ENCODE measurements at regions not wholly inside any gene's neighbourhood (a gene's known extent, or its start where the extent isn't known, plus 50 kb on each side); places are given as distances from the start of the nearest gene placed in this dataset.

GRCh38 chr5:175286981-175287380 lies 157.0 kb downstream of the DRD1 start:
- peaks cover 12% of the 10 kb centered on the region for H3K27me3 Mint-ChIP-seq (ENCODE audit: low read depth)

GRCh38 chr5:175285261-175285660 lies 158.7 kb downstream of the DRD1 start:
- Mint-ChIP-seq H3K4me3 (no peak overlapping the region), H3K36me3 (ENCODE audit: insufficient read depth) (no peaks in the 10 kb centered on the region), H3K27me3 (ENCODE audit: low read depth) (peaks cover 7% of the 10 kb centered on the region), H3K9me3 (no peaks in the 10 kb centered on the region), H3K4me1 (ENCODE audit: low read depth) (no peaks in the 10 kb centered on the region)
- no peak for ATAC-seq
- no peak for DNase-seq

More at GRCh38 chr5:175286981-175287380, 157.0 kb downstream of the DRD1 start:
- DNase-seq (no peak), ATAC-seq (no peak)
- Mint-ChIP-seq H3K9me3 (no peaks in the 10 kb centered on the region), H3K4me3 (no peak overlapping the region), H3K4me1 (ENCODE audit: low read depth) (no peaks in the 10 kb centered on the region), H3K36me3 (ENCODE audit: insufficient read depth) (no peaks in the 10 kb centered on the region)

- DNase-seq (no peak), ATAC-seq (no peak)
- Mint-ChIP-seq H3K4me3 (no peak overlapping the region), H3K27me3 (ENCODE audit: low read depth) (peaks cover 7% of the 10 kb centered on the region), H3K36me3 (ENCODE audit: insufficient read depth) (no peaks in the 10 kb centered on the region), H3K9me3 (no peaks in the 10 kb centered on the region), H3K4me1 (ENCODE audit: low read depth) (no peaks in the 10 kb centered on the region)
These were observed 159.2 kb downstream of the DRD1 start for GRCh38 chr5:175284806-175285205.

DNA sequence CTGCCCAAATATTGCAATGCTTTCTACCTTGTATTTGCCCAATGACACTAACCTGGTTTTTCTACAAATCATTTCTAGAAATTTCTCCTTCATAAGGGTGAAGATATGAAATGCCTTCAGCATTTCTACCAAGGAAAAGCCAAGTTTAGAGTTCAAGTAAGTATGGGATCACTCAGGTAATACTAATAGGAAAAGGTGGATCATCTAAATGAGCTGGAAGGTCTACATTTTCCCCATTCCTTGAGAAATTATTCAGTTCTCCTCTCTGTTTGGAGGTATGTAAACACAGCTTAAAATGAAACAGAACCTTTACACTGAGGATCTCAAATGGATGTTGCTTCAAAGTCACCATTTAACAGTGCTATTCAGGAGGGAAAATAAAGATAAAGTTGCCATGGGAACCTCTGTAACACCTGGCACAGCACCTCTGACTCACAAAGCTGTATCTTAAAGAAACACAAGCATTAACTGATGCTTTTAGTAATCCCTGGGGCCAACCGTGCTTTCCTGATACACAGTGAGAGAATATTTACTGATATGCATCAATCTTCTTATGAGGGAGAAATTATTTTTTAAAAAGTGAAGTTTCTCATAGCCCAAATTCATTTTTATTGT lies 161.3 kb downstream of the DRD1 start:
- DNase-seq (no peak), ATAC-seq (no peak)
- Mint-ChIP-seq H3K4me1 (ENCODE audit: low read depth) (no peaks in the 10 kb centered on the region), H3K9me3 (no peaks in the 10 kb centered on the region), H3K4me3 (no peak overlapping the region), H3K27me3 (ENCODE audit: low read depth) (peaks cover 9% of the 10 kb centered on the region), H3K36me3 (ENCODE audit: insufficient read depth) (no peaks in the 10 kb centered on the region)

DNA sequence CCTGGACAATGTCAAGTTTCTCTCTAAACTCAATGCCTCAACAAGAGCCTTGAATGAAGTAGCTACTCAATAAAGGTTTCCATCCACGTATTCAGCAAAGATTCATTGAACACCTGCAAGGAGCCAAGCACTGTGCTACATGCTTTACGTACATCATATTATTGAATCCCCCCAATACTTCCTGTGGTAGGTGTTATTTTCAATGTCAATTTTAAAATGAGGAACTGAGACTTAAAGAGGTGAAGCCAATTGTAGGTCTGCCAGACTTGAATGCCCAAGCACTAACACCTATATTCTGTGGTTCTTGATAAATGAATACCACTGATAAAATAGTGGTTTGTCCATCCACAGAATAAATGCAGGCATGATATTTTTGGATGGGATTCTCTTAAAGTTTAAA lies 162.3 kb downstream of the DRD1 start:
- peaks cover 9% of the 10 kb centered on the region for H3K27me3 Mint-ChIP-seq (ENCODE audit: low read depth)
- no peaks in the 10 kb centered on the region for H3K9me3 Mint-ChIP-seq

GRCh38 chr5:175281257-175281656 lies 162.7 kb downstream of the DRD1 start:
- Mint-ChIP-seq H3K4me1 (ENCODE audit: low read depth) (no peaks in the 10 kb centered on the region), H3K9me3 (no peaks in the 10 kb centered on the region), H3K27me3 (ENCODE audit: low read depth) (peaks cover 9% of the 10 kb centered on the region), H3K4me3 (no peak overlapping the region), H3K36me3 (ENCODE audit: insufficient read depth) (no peaks in the 10 kb centered on the region)
- no peak for DNase-seq
- no peak for ATAC-seq

More for the DNA sequence above, 162.3 kb downstream of the DRD1 start:
- ATAC-seq: no peak
- no peaks in the 10 kb centered on the region for H3K36me3 Mint-ChIP-seq (ENCODE audit: insufficient read depth)
- H3K4me3 Mint-ChIP-seq: no peak overlapping the region
- H3K4me1 Mint-ChIP-seq (ENCODE audit: low read depth): no peaks in the 10 kb centered on the region
- DNase-seq: no peak

DNA sequence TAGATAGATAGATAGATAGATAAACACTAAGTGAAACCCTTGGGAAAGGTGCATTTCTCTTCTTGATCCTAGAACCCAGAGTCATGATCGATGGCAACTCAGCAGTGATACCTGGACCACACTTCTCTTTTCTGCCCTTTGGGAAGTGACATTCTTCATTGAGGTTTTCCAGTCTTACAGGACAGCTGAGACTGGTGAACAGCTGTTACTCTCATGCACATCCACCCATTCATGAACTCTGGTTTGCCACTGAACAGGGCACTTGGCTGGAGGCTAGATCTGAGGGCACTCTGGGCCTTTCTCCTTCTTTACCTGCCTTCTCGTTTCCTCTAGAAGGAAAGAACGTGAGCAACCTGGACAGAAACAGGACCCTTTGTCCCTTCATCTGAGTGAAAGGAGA lies 164.5 kb downstream of the DRD1 start:
- no peak for DNase-seq
- Mint-ChIP-seq H3K4me1 (ENCODE audit: low read depth) (no peaks in the 10 kb centered on the region), H3K4me3 (no peak overlapping the region), H3K27me3 (ENCODE audit: low read depth) (peaks cover 9% of the 10 kb centered on the region), H3K36me3 (ENCODE audit: insufficient read depth) (no peaks in the 10 kb centered on the region), H3K9me3 (no peaks in the 10 kb centered on the region)
- no peak for ATAC-seq

- no peaks in the 10 kb centered on the region for H3K4me1 Mint-ChIP-seq (ENCODE audit: low read depth)
- DNase-seq (no peak), ATAC-seq (no peak)
- no peaks in the 10 kb centered on the region for H3K36me3 Mint-ChIP-seq (ENCODE audit: insufficient read depth)
- H3K9me3 Mint-ChIP-seq: peaks cover 4% of the 10 kb centered on the region
- H3K4me3 Mint-ChIP-seq: no peak overlapping the region
- H3K27me3 Mint-ChIP-seq (ENCODE audit: low read depth): peaks cover 6% of the 10 kb centered on the region
These were observed 168.2 kb downstream of the DRD1 start for GRCh38 chr5:175275748-175276147.

DNA sequence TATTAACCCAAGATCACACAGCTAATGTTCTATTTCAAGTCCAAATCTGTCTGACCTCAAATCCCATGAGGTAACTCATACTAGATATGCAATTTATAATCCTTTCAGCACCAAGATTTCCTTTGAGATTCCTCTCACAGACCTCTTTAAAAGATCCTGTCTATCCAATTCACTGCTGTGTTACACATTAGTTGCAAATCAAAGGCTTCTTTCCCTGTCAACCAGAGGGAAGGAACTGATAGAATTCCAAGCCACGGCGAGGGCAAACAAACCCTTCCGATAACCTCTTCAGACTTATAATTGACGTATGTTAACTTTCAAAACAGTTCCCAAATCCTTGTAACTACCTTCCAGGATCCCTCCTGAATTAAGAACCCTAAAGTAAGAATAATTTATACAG lies 168.9 kb downstream of the DRD1 start:
- Mint-ChIP-seq H3K4me3 (no peak overlapping the region), H3K9me3 (peaks cover 4% of the 10 kb centered on the region), H3K4me1 (ENCODE audit: low read depth) (no peaks in the 10 kb centered on the region), H3K27me3 (ENCODE audit: low read depth) (peaks cover 11% of the 10 kb centered on the region), H3K36me3 (ENCODE audit: insufficient read depth) (no peaks in the 10 kb centered on the region)
- ATAC-seq (no peak), DNase-seq (no peak)

GRCh38 chr5:175274171-175274570 lies 169.8 kb downstream of the DRD1 start:
- Mint-ChIP-seq H3K4me3 (no peak overlapping the region), H3K36me3 (ENCODE audit: insufficient read depth) (no peaks in the 10 kb centered on the region), H3K27me3 (ENCODE audit: low read depth) (peaks cover 11% of the 10 kb centered on the region), H3K4me1 (ENCODE audit: low read depth) (no peaks in the 10 kb centered on the region), H3K9me3 (peaks cover 4% of the 10 kb centered on the region)
- DNase-seq (no peak), ATAC-seq (no peak)

- DNase-seq (no peak), ATAC-seq (no peak)
- Mint-ChIP-seq H3K9me3 (peaks cover 4% of the 10 kb centered on the region), H3K4me1 (ENCODE audit: low read depth) (no peaks in the 10 kb centered on the region), H3K27me3 (ENCODE audit: low read depth) (peaks cover 11% of the 10 kb centered on the region), H3K4me3 (no peak overlapping the region), H3K36me3 (ENCODE audit: insufficient read depth) (no peaks in the 10 kb centered on the region)
These were observed 179.6 kb downstream of the DRD1 start for GRCh38 chr5:175264406-175264805.

DNA sequence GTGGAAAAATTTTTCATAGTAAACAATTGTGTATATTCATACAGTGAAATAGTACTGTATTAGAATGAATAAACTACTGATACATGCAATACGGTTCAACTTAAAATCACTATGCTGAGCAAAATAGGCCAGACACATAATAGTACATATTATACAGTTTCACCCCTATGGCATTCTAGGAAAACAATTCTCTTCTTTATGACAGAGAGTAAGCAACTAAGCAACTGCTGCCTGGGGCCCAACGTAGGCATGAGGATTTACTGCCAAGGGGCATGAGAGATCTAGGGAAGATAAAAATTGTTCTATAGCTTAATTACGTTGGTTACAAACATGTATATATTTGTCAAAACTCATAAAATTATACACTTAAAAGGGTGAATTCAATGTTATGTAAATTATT lies 180.2 kb downstream of the DRD1 start:
- no peak for ATAC-seq
- Mint-ChIP-seq H3K4me3 (no peak overlapping the region), H3K9me3 (peaks cover 4% of the 10 kb centered on the region), H3K36me3 (ENCODE audit: insufficient read depth) (no peaks in the 10 kb centered on the region), H3K4me1 (ENCODE audit: low read depth) (no peaks in the 10 kb centered on the region), H3K27me3 (ENCODE audit: low read depth) (peaks cover 10% of the 10 kb centered on the region)
- DNase-seq: no peak

GRCh38 chr5:175261526-175261925 lies 182.5 kb downstream of the DRD1 start:
- Mint-ChIP-seq H3K36me3 (ENCODE audit: insufficient read depth) (no peaks in the 10 kb centered on the region), H3K4me1 (ENCODE audit: low read depth) (no peaks in the 10 kb centered on the region), H3K4me3 (no peak overlapping the region), H3K9me3 (peaks cover 4% of the 10 kb centered on the region), H3K27me3 (ENCODE audit: low read depth) (peaks cover 11% of the 10 kb centered on the region)
- no peak for ATAC-seq
- DNase-seq: no peak

GRCh38 chr5:175261037-175261436 lies 182.9 kb downstream of the DRD1 start:
- DNase-seq: no peak
- Mint-ChIP-seq H3K27me3 (ENCODE audit: low read depth) (peaks cover 11% of the 10 kb centered on the region), H3K36me3 (ENCODE audit: insufficient read depth) (no peaks in the 10 kb centered on the region), H3K9me3 (peaks cover 4% of the 10 kb centered on the region), H3K4me3 (no peak overlapping the region), H3K4me1 (ENCODE audit: low read depth) (no peaks in the 10 kb centered on the region)
- no peak for ATAC-seq

DNA sequence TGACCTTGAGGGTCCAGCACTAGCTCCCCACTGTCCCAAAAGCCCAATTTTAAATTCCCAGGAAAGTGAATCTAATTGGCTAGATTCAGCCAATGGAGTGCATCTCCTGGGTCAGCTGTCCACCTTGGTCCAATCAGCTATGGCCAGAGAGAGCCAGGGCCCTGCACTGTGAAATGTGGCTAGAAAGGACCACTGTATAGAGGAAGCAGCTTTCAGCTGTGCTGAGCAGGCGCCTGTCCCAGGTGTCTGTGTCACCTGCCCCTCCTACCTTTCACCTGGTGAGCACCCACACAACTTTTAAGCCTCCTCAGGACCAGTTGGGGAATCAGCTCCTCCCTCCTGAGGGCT lies 186.2 kb downstream of the DRD1 start:
- DNase-seq (no peak), ATAC-seq (peak in 1 of 2 donors; percentile 30)
- no peak overlapping the region for H3K4me3 Mint-ChIP-seq
- peaks cover 11% of the 10 kb centered on the region for H3K27me3 Mint-ChIP-seq (ENCODE audit: low read depth)
- no peaks in the 10 kb centered on the region for H3K9me3 Mint-ChIP-seq
- H3K36me3 Mint-ChIP-seq (ENCODE audit: insufficient read depth): no peaks in the 10 kb centered on the region
- H3K4me1 Mint-ChIP-seq (ENCODE audit: low read depth): no peaks in the 10 kb centered on the region

All from activated T-cell treated with anti-CD3 and anti-CD28 coated beads, Interleukin-2, amount 50 U/mL, for 4 hours (primary cell).